ENCODE measurements at regions not wholly inside any gene's neighbourhood (a gene's known extent, or its start where the extent isn't known, plus 50 kb on each side); places are given as distances from the start of the nearest gene placed in this dataset.

DNA sequence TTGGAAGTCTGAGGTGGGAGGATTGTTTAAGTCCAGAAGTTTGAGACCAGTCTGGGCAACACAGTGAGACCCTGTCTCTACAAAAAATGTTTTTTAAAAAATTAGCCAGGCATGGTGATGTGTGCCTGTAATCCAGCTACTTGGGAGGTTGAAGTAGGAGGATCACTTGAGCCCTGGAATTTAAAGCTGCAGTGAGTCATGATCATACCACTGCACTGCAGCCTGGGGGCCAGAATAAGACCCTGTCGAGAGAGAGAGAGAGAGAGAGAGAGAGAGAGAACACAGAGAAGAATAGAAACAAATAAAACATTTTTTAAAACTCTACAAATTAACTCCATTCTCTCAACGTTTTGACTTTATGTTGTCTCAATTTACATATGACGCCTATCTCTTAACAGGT is 111.8 kb downstream of the BARX1 start:
- TF ChIP-seq, protein P1, sequence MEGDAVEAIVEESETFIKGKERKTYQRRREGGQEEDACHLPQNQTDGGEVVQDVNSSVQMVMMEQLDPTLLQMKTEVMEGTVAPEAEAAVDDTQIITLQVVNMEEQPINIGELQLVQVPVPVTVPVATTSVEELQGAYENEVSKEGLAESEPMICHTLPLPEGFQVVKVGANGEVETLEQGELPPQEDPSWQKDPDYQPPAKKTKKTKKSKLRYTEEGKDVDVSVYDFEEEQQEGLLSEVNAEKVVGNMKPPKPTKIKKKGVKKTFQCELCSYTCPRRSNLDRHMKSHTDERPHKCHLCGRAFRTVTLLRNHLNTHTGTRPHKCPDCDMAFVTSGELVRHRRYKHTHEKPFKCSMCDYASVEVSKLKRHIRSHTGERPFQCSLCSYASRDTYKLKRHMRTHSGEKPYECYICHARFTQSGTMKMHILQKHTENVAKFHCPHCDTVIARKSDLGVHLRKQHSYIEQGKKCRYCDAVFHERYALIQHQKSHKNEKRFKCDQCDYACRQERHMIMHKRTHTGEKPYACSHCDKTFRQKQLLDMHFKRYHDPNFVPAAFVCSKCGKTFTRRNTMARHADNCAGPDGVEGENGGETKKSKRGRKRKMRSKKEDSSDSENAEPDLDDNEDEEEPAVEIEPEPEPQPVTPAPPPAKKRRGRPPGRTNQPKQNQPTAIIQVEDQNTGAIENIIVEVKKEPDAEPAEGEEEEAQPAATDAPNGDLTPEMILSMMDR (IDR thresholded peaks at IDR 0.05): no peak
- TF ChIP-seq POLR2A (IDR thresholded peaks at IDR 0.05): no peak
- TF ChIP-seq EP300 (IDR thresholded peaks at IDR 0.05): no peak

Measured in gastroesophageal sphincter (tissue), 3 donors.